HepG2 (cell line): ENCODE measurements at regions not wholly inside any gene's neighbourhood (a gene's known extent, or its start where the extent isn't known, plus 50 kb on each side); places are given as distances from the start of the nearest gene placed in this dataset.

Source experiments
- ATAC-seq: fragments of 200-7000 bp; cut with Tn5 transposase; 3 replicates; pipeline ENCODE4 v1.9.1; 2020; ENCODE audit warnings: mild to moderate bottlenecking, moderate library complexity
- BruUV-seq: library from RNA; stranded (reverse); fragments of 400-500 nt; replicated peaks from 2 replicates; lab custom pipeline; 2021; lab: Mats Ljungman, UMichigan
- CTCF ChIA-PET: fragments of 300-600 bp; formaldehyde crosslinking; extraction: SDS; loops from one replicate; lab custom pipeline; 2021; ENCODE audit warnings: low total read pairs, inconsistent platforms, low intra/inter-chr PET ratio; lab: Yijun Ruan, JAX
- POLR2A ChIA-PET: fragments of 350-600 bp; sonication (Branson Sonifier 250); formaldehyde crosslinking; loops from one replicate; lab custom pipeline; 2020; ENCODE audit warnings: antibody characterized with exemption, inconsistent platforms; lab: Yijun Ruan, JAX
- DNase-seq: peaks from one replicate; pipeline ENCODE4 v3.0.0-alpha.2; 2015; ENCODE audit warnings: low spot score
- FAIRE-seq: peaks from 3 replicates; lab custom pipeline; 2011; peaks lifted over from hg19 to GRCh38; lab: Jason Lieb, UNC
- H2AFZ ChIP-seq: one replicate; pipeline ENCODE4 v1.6.1; 2011; ENCODE audit warnings: low read length, inconsistent platforms
- H3K27ac ChIP-seq: fragments of 300-600 bp; 3 replicates; pipeline ENCODE4 v1.8.0; 2011; ENCODE audit warnings: mixed run types, mild to moderate bottlenecking, mixed read lengths, low read length, inconsistent platforms; ENCODE audit not compliant: insufficient read depth; ENCODE audit errors: extremely low read length
- H3K27me3 ChIP-seq, 2 experiments: fragments of 200-600 bp in 1 of 2; 2 replicates in 1 of 2; 3 replicates in 1 of 2; pipeline versions ENCODE4 v1.6.0 to v1.8.0; 2011; ENCODE audit warnings: low read length in 2 of 2, mild to moderate bottlenecking in 2 of 2, moderate library complexity in 2 of 2, inconsistent platforms in 1 of 2; ENCODE audit not compliant: insufficient read depth in 2 of 2, control insufficient read depth in 1 of 2
- H3K36me3 ChIP-seq, 2 experiments: fragments of 200-600 bp in 1 of 2; replicated peaks in 1 of 2; 2 replicates in 1 of 2; 3 replicates in 1 of 2; pipeline versions ENCODE4 v1.5.1 to v1.8.0; 2011; ENCODE audit warnings: low read length in 2 of 2, inconsistent platforms in 1 of 2; ENCODE audit not compliant: insufficient read depth in 2 of 2, control insufficient read depth in 1 of 2
- H3K4me1 ChIP-seq: 2 replicates; pipeline ENCODE4 v1.5.1; 2012; ENCODE audit warnings: low read length, inconsistent platforms; ENCODE audit not compliant: insufficient read depth
- H3K4me2 ChIP-seq: 2 replicates; pipeline ENCODE4 v1.6.0; 2011; ENCODE audit warnings: low read depth, low read length, inconsistent platforms
- H3K4me3 ChIP-seq, 3 experiments: fragments of 200-600 bp in 1 of 3; sonication (generic), shearing (Covaris generic) in 1 of 3; replicated peaks in 1 of 3; 2 replicates each; pipeline ENCODE4 v1.5.1; 2011 to 2016; ENCODE audit warnings: low read length in 3 of 3, inconsistent platforms in 2 of 3, low read depth in 2 of 3, mild to moderate bottlenecking in 2 of 3, control low read depth in 1 of 3, mixed read lengths in 1 of 3; ENCODE audit not compliant: insufficient read depth in 1 of 3
- H3K79me2 ChIP-seq: one replicate; pipeline ENCODE4 v1.6.1; 2011; ENCODE audit warnings: low read length, inconsistent platforms; ENCODE audit not compliant: insufficient read depth
- H3K9ac ChIP-seq: 2 replicates; pipeline ENCODE4 v1.6.0; 2011; ENCODE audit warnings: mild to moderate bottlenecking, low read depth, low read length, inconsistent platforms; ENCODE audit not compliant: insufficient read depth
- H3K9me3 ChIP-seq: 2 replicates; pipeline ENCODE4 v1.5.1; 2012; ENCODE audit warnings: mild to moderate bottlenecking, low read length
- H4K20me1 ChIP-seq: 2 replicates; pipeline ENCODE4 v1.6.0; 2011; ENCODE audit warnings: inconsistent platforms, mild to moderate bottlenecking, low read length, moderate library complexity; ENCODE audit not compliant: insufficient read depth
- ATF1 ChIP-seq: IDR thresholded peaks from 2 replicates; pipeline ENCODE4 v1.6.1; 2016; ENCODE audit warnings: mild to moderate bottlenecking, control low read depth
- BRF2 ChIP-seq: sonication (generic); formaldehyde crosslinking; IDR thresholded peaks from 2 replicates; pipeline ENCODE4 v1.8.1; 2022; ENCODE audit warnings: mild to moderate bottlenecking, missing genetic modification reagents
- HNRNPH1 ChIP-seq: fragments of 200-400 bp; formaldehyde crosslinking; optimal IDR thresholded peaks from 2 replicates; pipeline ENCODE3; 2017; ENCODE audit warnings: mild to moderate bottlenecking, low read depth, low read length
- KDM6A ChIP-seq: IDR thresholded peaks from 2 replicates; pipeline ENCODE4 v1.6.1; 2016; ENCODE audit warnings: low read depth
- NFKBIZ ChIP-seq: IDR thresholded peaks from 2 replicates; pipeline ENCODE4 v1.6.1; 2018; ENCODE audit warnings: missing genetic modification reagents, missing compliant biosample characterization
- NKX3-1 ChIP-seq: sonication (generic); formaldehyde crosslinking; IDR thresholded peaks from 2 replicates; pipeline ENCODE4 v1.5.0; 2020; ENCODE audit warnings: missing genetic modification reagents
- SCMH1 ChIP-seq: sonication (generic); formaldehyde crosslinking; IDR thresholded peaks from 2 replicates; pipeline ENCODE4 v1.9.0; 2021; ENCODE audit warnings: missing genetic modification reagents, mild to moderate bottlenecking, borderline replicate concordance
- SP140L ChIP-seq: sonication (generic); formaldehyde crosslinking; IDR thresholded peaks from 2 replicates; pipeline ENCODE4 v1.4.0; 2020; ENCODE audit warnings: missing genetic modification reagents, borderline replicate concordance
- ZNF10 ChIP-seq: sonication (generic); formaldehyde crosslinking; IDR thresholded peaks from 2 replicates; pipeline ENCODE4 v1.4.0; 2020; ENCODE audit warnings: mild to moderate bottlenecking, low read depth, missing genetic modification reagents, borderline replicate concordance
- ZNF12 ChIP-seq: sonication (generic); formaldehyde crosslinking; IDR thresholded peaks from 2 replicates; pipeline ENCODE4 v1.5.0; 2020; ENCODE audit warnings: missing genetic modification reagents
- ZNF546 ChIP-seq: sonication (generic); formaldehyde crosslinking; conservative IDR thresholded peaks from 2 replicates; pipeline ENCODE4 v1.8.1; 2023; ENCODE audit warnings: mild to moderate bottlenecking, missing genetic modification reagents
- ZNF644 ChIP-seq: IDR thresholded peaks from 2 replicates; pipeline ENCODE4 v1.6.1; 2016; ENCODE audit warnings: low read depth
- ZNF740 ChIP-seq: sonication (generic); formaldehyde crosslinking; IDR thresholded peaks from 2 replicates; pipeline ENCODE4 v1.4.0; 2020; ENCODE audit warnings: missing genetic modification reagents
- WGBS: methylation state at CpG from one replicate; pipeline ENCODE4 v1.1.6; 2017; ENCODE audit warnings: low lambda C conversion rate; 5-methylcytosine and 5-hydroxymethylcytosine counted together
- in situ Hi-C: cut with HindIII; loops from 2 replicates; pipeline ENCODE4 v1.10.0; 2017; ENCODE audit warnings: low pct_unique_long_range_greater_than_20kb; ENCODE audit not compliant: extremely low pct_ligation_motif_present
- intact Hi-C: fragments of 100-400 bp; cut with micrococcal nuclease; formaldehyde crosslinking; loops from one replicate; pipeline ENCODE4 v1.10.0; 2022; ENCODE audit not compliant: unreplicated experiment

- POLR2A ChIA-PET = no interaction called here
- CTCF ChIA-PET = no interaction called here
- no peaks in the 10 kb centered on the region for H3K9me3 ChIP-seq
- H3K27me3 ChIP-seq = no peaks in the 10 kb centered on the region
- H3K4me2 ChIP-seq = no peak overlapping the region
- H4K20me1 ChIP-seq = no peaks in the 10 kb centered on the region
- intact Hi-C loops = no loop called here
- no peaks in the 10 kb centered on the region for H3K36me3 ChIP-seq
- H3K9ac ChIP-seq = no peak overlapping the region
- H3K4me3 ChIP-seq = no peak overlapping the region
- DNase-seq = no peak
- H3K4me1 ChIP-seq = no peaks in the 10 kb centered on the region
- ATAC-seq = no peak
- BruUV-seq = no TSS peak
- WGBS = 3% methylated on average over 1 of the region's 1 CpG
- no peak overlapping the region for H2AFZ ChIP-seq
- TF ChIP-seq HNRNPH1 (no peak), ATF1 (CRISPR knock-in tag) (no peak)
- TF ChIP-seq, all 625 proteins: peak for 0
- Histone ChIP-seq H3K79me2 (no peaks in the 10 kb centered on the region), H3K27ac (no peak overlapping the region)
- in situ Hi-C loops = no loop called here
- FAIRE-seq = no peak
These were observed 217.2 kb downstream of the XPNPEP1 start for GRCh38 chr10:109706026-109706560.

GRCh38 chr10:109701633-109702215, 221.6 kb downstream of the XPNPEP1 start:
- WGBS = 0% methylated on average over 5 of the region's 5 CpGs
- no peak for FAIRE-seq
- ChIA-PET CTCF (no interaction called here), POLR2A (no interaction called here)
- Histone ChIP-seq H3K79me2 (no peaks in the 10 kb centered on the region), H3K9ac (no peak overlapping the region), H3K9me3 (no peaks in the 10 kb centered on the region), H4K20me1 (no peaks in the 10 kb centered on the region), H3K4me3 (no peak overlapping the region), H3K27ac (no peak overlapping the region), H3K4me1 (no peaks in the 10 kb centered on the region), H2AFZ (no peak overlapping the region), H3K4me2 (no peak overlapping the region), H3K36me3 (no peaks in the 10 kb centered on the region), H3K27me3 (no peaks in the 10 kb centered on the region)
- DNase-seq = no peak
- in situ Hi-C loops = no loop called here
- intact Hi-C loops = no loop called here
- TF ChIP-seq ZNF546 (CRISPR knock-in tag) (no peak), ZNF10 (CRISPR knock-in tag) (no peak), NFKBIZ (CRISPR knock-in tag) (no peak), BRF2 (CRISPR knock-in tag) (no peak), KDM6A (CRISPR knock-in tag) (no peak), ZNF644 (CRISPR knock-in tag) (no peak), SCMH1 (CRISPR knock-in tag) (no peak), ZNF740 (CRISPR knock-in tag) (no peak), ZNF12 (CRISPR knock-in tag) (no peak), NKX3-1 (CRISPR knock-in tag) (no peak), SP140L (CRISPR knock-in tag) (no peak)
- no TSS peak for BruUV-seq
- ATAC-seq = no peak
